ENCODE measurements at regions not wholly inside any gene's neighbourhood (a gene's known extent, or its start where the extent isn't known, plus 50 kb on each side); places are given as distances from the start of the nearest gene placed in this dataset.

DNA sequence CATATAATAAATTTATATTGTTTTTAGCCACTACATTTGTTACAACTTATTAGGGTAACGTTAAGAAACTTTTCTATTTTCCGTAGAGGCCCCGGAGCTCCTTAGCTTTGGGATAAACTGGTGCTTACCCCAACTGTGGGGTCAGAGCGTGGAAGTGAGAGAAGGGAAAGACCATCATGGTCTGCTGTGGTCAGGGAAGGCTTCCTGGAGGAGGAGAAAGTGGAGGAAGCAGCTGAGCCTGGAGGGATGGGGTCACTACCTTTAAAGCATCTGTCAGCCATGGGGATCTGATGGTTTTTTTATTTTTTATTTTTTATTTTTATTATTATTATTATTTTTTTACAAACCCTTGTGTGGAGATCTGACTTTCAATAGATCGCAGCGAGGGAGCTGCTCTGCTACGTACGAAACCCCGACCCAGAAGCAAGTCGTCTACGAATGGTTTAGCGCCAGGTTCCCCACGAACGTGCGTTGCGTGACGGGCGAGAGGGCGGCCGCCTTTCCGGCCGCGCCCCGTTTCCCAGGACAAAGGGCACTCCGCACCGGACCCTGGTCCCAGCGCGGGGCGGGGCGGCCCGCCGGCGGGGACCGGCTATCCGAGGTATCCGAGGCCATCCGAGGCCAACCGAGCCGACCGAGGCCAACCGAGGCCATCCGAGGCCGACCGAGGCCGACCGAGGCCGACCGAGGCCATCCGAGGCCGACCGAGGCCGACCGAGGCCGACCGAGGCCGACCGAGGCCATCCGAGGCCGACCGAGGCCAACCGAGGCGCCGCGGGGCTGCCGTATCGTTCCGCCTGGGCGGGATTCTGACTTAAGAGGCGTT, 1101.2 kb upstream of the TMEM132C start:
- TF ChIP-seq, protein P1, sequence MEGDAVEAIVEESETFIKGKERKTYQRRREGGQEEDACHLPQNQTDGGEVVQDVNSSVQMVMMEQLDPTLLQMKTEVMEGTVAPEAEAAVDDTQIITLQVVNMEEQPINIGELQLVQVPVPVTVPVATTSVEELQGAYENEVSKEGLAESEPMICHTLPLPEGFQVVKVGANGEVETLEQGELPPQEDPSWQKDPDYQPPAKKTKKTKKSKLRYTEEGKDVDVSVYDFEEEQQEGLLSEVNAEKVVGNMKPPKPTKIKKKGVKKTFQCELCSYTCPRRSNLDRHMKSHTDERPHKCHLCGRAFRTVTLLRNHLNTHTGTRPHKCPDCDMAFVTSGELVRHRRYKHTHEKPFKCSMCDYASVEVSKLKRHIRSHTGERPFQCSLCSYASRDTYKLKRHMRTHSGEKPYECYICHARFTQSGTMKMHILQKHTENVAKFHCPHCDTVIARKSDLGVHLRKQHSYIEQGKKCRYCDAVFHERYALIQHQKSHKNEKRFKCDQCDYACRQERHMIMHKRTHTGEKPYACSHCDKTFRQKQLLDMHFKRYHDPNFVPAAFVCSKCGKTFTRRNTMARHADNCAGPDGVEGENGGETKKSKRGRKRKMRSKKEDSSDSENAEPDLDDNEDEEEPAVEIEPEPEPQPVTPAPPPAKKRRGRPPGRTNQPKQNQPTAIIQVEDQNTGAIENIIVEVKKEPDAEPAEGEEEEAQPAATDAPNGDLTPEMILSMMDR (IDR thresholded peaks at IDR 0.05 in 8 of 11, conservative IDR thresholded peaks at IDR 0.05 in 3 of 11), result no peak
- TF ChIP-seq POLR2A (IDR thresholded peaks at IDR 0.05), result no peak
